Liver (tissue), 2 donors: ENCODE measurements at regions not wholly inside any gene's neighbourhood (a gene's known extent, or its start where the extent isn't known, plus 50 kb on each side); places are given as distances from the start of the nearest gene placed in this dataset.

ENCODE experiments used
- CTCF ChIP-seq: fragments of 150-350 bp; IDR thresholded peaks from 2 replicates; pipeline ENCODE4 v1.5.1; 2017; ENCODE audit warnings: improper control_type of control experiment, low read depth, low read length; ENCODE audit not compliant: missing input control
- MAX ChIP-seq: IDR thresholded peaks from 2 replicates; pipeline ENCODE4 v1.6.1; 2016; ENCODE audit warnings: antibody characterized with exemption
- ZBTB33 ChIP-seq: IDR thresholded peaks from 2 replicates; pipeline ENCODE4 v1.6.1; 2016; ENCODE audit warnings: antibody characterized with exemption
- donor health status: healthy.

- TF ChIP-seq CTCF = no peak
- no peak for TF ChIP-seq MAX
- TF ChIP-seq ZBTB33 = no peak
These were observed 259.8 kb upstream of the KLF14 start for GRCh38 chr7:130993671-130994365.
